ENCODE measurements at regions not wholly inside any gene's neighbourhood (a gene's known extent, or its start where the extent isn't known, plus 50 kb on each side); places are given as distances from the start of the nearest gene placed in this dataset.

DNA sequence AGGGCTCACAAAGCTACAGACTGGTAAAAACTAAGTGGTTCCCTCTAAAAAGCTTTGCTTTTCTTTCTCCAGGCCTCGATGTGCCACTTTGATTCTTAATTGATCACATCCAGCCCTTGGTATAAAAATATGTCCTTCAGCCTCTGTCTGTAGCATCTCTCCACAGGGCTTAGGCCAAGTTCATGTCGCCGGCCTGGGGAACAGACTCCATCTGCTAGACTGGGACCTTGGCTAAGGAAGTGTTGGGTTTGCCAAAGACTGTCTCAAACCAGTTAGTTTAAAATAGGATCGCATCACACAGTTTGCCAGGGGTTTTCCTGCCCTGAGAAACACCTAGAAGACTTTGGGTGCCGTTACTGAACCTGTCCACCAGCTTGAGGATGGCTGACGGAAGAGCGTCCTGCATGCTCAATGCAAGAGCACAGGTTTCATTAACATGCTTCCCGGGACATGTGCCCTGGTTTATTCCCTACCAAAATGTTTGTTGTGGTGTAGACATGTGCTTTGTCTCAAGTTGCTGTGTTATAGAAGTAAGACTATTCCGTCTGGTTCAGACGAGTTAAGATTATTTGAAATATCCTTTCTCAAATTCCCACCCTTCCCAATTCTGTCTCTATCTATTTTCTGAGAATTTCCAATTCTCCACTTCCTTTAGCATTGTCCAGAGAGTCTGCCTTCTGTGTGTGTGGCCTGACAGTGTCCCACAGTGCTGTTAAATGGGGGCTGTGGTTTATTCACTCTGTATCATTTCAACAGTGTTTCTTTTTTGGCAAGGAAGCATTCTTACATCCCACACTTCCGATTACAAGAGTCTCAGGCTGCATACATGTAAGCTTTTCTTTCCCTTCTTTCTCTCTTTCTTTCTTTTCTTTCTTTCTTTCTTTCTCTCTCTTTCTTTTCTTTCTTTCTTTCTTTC is 334.7 kb downstream of the INHBA start:
- no peak for DNase-seq (ENCODE audit: low spot score)

DNA sequence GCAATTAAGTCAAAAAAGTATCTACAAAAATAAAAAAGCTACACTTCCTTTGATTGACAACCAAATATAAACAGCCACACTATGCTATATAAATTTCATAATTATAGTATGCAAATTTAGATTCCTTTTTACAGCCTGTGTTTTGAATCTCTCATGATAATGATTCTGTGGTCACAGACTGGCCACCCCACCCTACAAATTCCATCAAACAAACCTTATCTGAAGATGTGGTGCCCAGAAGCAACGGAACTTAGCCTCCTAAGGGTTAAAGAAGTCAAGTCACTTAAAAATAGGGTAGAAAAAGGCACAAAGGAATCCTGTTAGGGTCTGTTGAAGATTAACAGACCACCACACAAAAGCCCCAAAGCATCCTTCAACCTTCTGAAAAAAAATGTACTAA is 351.8 kb downstream of the INHBA start:
- no peak for DNase-seq (ENCODE audit: low spot score)

- DNase-seq (ENCODE audit: low spot score): no peak
Measured at GRCh38 chr7:41346878-41347277, 356.0 kb downstream of the INHBA start.

DNA sequence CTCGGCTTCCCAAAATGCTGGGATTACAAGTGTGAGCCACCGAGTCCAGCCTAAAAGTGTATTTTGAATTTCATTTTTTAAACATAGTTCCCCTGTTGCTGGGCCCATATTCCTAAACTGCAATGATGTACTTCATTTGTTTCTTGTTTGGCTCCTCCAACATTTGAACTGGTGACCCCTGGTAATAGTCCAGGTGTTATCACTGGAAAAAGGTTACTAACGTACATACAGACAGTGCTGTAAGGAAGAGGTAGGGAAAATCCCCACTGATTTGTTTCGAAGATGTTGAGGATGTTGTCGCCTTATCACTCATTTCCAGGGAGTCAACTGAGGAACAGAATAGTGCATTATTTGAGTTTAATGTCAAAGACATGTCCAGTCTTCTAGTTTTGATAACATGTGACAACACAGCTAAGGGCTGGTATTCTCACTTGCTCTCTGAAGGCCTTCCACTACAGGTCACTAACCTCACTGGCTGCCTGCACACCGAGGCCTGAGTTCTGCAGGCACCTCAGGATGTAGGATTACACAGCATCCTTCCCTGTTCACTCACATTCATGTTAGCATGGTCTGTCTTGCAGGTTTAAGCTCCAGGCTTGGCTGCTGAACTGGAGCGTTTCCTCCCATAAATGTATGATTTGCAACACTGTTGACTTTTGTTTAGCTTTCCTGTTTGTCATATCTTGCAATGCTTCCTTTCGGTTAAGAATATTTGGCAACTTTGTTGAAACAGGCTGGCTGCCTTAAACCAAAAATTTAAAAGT is 362.8 kb downstream of the INHBA start:
- no peak for DNase-seq (ENCODE audit: low spot score)

- DNase-seq (ENCODE audit: low spot score): no peak
Measured at GRCh38 chr7:41336981-41337380, 365.9 kb downstream of the INHBA start.

DNA sequence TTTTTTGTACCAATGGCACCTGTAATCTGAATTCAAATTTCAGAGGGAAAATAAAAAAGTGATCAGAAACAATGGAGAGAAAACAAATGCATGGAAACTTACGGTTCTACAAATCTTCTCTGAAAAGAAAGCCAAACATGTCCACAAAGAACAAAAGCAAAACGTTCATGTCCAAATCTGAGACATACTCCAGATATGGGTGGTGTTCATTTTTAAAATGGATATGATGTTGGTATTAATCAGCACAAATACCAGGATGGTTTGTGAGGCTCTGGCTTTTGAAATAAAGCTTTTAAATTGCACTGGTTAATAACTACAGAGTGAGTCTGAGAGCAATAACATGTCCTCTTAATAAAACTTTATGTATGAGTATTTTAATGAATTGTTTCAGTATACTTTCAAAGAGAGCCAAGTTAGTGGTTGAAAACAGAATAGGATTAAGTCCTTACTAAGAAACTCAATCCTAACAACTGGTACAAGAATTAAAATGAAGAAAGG is 366.4 kb downstream of the INHBA start:
- DNase-seq (ENCODE audit: low spot score): no peak

- no peak for DNase-seq (ENCODE audit: low spot score)
Measured at GRCh38 chr7:41334071-41334862, 368.6 kb downstream of the INHBA start.

GRCh38 chr7:41333511-41333910 is 369.4 kb downstream of the INHBA start:
- no peak for DNase-seq (ENCODE audit: low spot score)

DNA sequence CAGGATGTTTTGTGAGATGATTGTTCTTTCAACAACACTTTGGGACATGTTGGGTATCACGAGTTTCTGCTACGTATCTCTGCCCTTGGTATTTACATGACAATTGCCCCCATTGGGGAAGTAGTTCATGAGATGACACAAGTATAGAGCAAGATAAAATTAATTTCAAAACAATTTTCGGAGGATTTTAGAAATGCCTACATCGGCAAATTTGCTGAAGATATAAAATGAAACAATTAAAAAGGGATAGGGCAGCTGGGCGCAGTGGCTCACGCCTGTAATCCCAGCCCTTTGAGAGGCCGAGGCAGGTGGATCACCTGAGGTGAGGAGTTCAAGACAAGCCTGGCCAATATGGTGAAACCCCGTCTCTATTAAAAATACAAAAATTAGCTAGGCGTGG is 371.7 kb downstream of the INHBA start:
- no peak for DNase-seq (ENCODE audit: low spot score)

DNA sequence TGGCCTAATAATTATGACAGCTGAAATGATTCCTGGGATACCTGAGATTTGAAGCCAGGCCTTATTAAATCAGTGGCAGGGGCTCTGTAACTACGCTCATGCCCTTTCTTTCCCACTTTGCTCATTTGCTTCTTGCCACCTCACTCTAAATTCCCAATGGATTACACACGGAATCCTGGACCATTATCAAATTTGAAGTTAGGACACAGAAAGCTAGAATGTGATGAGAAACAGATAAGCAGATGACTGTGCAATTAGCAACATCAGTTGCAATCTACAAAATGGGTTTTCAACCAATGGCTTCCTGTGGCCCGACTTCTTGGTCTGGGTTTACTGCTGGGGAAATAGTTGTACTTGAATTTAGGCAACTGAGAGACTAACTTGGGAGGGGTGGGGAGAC is 374.3 kb downstream of the INHBA start:
- DNase-seq (ENCODE audit: low spot score): no peak

DNA sequence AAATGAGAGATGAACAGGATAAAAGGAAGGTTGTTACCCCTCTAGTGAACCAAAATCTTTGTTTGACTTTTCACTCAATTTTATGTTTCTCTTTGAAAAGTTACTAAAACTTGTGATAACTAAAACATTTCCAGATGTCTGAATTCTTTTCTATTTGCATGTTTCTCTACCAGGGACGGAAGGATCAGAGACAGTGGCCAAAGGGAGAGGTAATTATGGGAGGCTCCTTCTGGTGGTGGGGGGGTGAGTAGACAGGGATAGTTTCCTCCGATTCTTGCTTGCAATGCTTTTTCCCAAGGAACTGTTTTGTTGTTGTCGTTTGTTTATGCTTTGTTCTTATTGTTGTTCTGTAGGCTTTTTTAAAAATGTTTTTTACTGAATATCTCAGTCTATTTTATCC is 374.8 kb downstream of the INHBA start:
- no peak for DNase-seq (ENCODE audit: low spot score)

DNA sequence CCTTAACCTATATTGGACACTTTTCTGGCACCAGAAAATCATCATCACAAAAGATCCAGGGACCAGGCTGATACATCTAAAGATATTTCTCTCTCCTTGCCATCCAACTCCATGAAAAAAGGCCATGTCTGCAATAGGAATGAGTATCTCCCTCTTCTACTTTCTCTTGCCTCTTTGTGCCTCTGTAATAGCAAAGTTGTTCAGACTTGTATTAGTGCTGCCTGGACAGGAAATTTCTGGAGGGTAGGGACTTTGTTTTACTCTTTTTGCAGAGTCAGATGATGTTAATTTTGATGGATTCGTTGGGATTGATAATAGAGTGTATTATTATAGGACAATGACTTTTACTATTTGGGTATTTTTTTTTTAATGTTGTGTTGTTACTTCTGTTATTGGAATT is 376.3 kb downstream of the INHBA start:
- DNase-seq (ENCODE audit: low spot score): no peak

- no peak for DNase-seq (ENCODE audit: low spot score)
Measured at GRCh38 chr7:41323806-41324205, 379.1 kb downstream of the INHBA start.

DNA sequence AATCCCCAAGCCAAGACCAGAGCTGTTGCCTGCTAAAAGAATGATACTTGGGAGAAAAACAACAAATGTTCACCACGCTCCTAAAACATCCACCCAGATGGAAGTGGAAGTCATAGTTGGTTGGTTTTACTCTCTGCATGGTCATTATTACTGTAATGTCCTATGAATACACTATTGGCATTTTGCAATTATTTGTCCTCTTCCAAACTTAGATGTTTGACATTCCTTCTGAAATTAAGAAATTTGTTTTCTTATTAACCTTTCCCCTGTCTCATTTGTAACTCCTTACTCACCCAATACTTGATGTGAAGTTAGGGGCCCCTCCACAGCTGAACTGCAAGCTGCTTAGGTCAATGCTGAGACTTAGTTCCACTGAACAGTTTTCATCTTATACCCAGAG is 383.3 kb downstream of the INHBA start:
- DNase-seq (ENCODE audit: low spot score): no peak

GRCh38 chr7:41316410-41316809 is 386.5 kb downstream of the INHBA start:
- peak; percentile 66 for DNase-seq (ENCODE audit: low spot score)

- peak; percentile 21 for DNase-seq (ENCODE audit: low spot score)
Measured at GRCh38 chr7:41315764-41316163, 387.1 kb downstream of the INHBA start.

DNA sequence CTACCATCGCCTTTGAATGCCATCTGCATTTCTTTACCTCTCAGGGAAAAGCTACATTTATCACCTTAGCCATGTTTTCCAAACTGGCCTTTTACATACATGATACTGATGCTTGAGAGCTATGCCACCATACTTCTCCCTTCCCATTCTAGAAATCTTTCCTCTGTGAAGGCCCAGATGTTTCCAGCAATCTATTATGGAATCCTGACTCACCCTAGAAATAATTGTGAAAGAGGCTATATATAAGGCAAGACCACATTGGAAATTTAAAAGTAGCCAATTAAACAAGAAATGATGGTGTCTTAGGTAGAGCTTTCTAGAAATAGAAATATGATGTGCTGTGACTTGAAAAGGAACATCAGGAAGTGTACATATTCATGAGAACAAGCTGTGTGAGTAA is 389.7 kb downstream of the INHBA start:
- DNase-seq (ENCODE audit: low spot score): no peak

DNA sequence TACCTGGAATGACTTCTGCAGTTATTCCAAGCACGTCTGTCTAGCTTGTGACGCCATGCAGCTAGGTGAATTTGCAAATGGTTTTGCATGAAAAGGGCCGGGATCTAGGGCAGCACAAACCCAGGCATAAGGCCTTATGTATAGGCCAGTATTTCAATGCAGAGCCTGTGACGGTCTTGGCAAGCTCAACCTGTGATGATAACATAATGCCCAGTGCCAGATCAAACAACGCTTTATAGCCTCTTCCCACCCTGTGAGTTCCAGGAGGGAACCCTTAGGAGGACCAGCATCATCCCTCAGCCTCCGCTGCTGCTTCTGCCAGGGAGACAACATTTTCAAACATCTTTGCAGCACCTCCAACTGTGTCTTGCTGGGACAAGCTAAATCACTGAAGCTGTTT is 390.7 kb downstream of the INHBA start:
- DNase-seq (ENCODE audit: low spot score): no peak

DNA sequence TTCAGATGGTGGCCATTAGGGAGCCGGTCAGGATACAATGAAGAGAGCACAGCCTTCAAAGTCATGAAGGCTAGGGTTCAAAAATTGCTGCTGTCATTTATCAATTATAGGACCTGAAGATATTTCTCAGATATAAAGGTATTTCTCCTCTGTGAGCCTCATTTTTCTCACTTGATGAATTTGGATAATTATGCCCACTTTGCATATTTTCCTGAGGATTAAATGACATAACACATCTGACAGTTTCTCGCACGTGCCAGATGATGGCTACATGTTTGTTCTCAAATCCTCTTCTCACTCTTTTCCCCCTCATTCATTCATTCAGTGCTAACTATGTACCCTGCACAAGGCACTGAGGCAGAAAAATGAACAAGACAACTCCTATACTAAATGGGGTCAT is 391.6 kb downstream of the INHBA start:
- DNase-seq (ENCODE audit: low spot score): no peak

GRCh38 chr7:41306486-41306885 is 396.4 kb downstream of the INHBA start:
- DNase-seq (ENCODE audit: low spot score): no peak

- no peak for DNase-seq (ENCODE audit: low spot score)
Measured at GRCh38 chr7:41305001-41305400, 397.9 kb downstream of the INHBA start.

DNA sequence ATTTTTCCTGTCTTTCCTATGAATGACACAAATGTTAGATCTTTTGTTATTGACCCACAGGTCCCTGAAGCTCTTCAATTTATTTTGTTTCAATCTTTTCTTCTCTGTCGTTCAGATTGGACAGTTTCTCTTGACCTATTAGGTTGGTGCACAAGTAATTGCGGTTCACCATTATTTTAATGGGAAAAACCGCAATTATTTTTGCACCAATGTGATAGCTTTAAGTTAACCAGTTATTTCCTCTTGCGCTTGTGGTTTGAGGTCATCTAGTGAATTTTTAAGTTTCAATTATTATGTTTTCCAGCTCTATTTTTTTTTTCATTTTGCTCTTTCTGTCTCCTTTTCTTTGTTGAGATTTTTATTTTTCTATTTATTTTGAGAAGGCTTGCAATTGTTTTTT is 399.2 kb downstream of the INHBA start:
- DNase-seq (ENCODE audit: low spot score): no peak
